Neural cell (in vitro differentiated cells): ENCODE measurements at regions not wholly inside any gene's neighbourhood (a gene's known extent, or its start where the extent isn't known, plus 50 kb on each side); places are given as distances from the start of the nearest gene placed in this dataset.

Source experiments
- H2AFZ ChIP-seq: fragments of 200-600, 300-800 bp; sonication (generic), shearing (Covaris generic); 2 replicates; pipeline ENCODE4 v1.6.0; 2014; ENCODE audit warnings: low read depth, mild to moderate bottlenecking, antibody characterized with exemption, low read length, moderate library complexity
- H3F3A ChIP-seq: fragments of 200-600 bp; shearing (Covaris generic); 2 replicates; pipeline ENCODE4 v1.6.1; 2016; ENCODE audit warnings: mild to moderate bottlenecking, moderate library complexity, mixed read lengths, antibody characterized with exemption, low read length; ENCODE audit not compliant: insufficient read depth, poor library complexity, severe bottlenecking
- H3K27ac ChIP-seq: fragments of 200-600, 300-800 bp; sonication (generic), shearing (Covaris generic); 2 replicates; pipeline ENCODE4 v1.5.1; 2014; ENCODE audit warnings: mild to moderate bottlenecking, low read length, moderate library complexity
- H3K27me3 ChIP-seq: fragments of 300-800, 200-600 bp; sonication (generic), shearing (Covaris generic); 2 replicates; pipeline ENCODE4 v1.6.0; 2014; ENCODE audit warnings: mild to moderate bottlenecking, low read depth, low read length, moderate library complexity; ENCODE audit not compliant: insufficient read depth
- H3K36me3 ChIP-seq: fragments of 300-800, 200-600 bp; sonication (generic), shearing (Covaris generic); 2 replicates; pipeline ENCODE4 v1.5.1; 2014; ENCODE audit warnings: mild to moderate bottlenecking, antibody characterized with exemption, low read length, moderate library complexity; ENCODE audit not compliant: insufficient read depth
- H3K4me2 ChIP-seq: fragments of 300-800, 200-600 bp; sonication (generic), shearing (Covaris generic); 2 replicates; pipeline ENCODE4 v1.6.0; 2014; ENCODE audit warnings: mild to moderate bottlenecking, low read length
- H3K4me3 ChIP-seq: fragments of 300-800, 200-600 bp; sonication (generic), shearing (Covaris generic); 2 replicates; pipeline ENCODE4 v1.5.1; 2014; ENCODE audit warnings: mild to moderate bottlenecking, low read length, moderate library complexity
- H3K79me2 ChIP-seq: fragments of 200-600 bp; shearing (Covaris generic); replicated peaks from 2 replicates; pipeline ENCODE4 v1.6.0; 2014; ENCODE audit warnings: mild to moderate bottlenecking, low read length, moderate library complexity; ENCODE audit not compliant: insufficient read depth
- H3K9ac ChIP-seq: fragments of 300-800, 200-600 bp; sonication (generic), shearing (Covaris generic); 2 replicates; pipeline ENCODE4 v1.6.1; 2016; ENCODE audit warnings: mild to moderate bottlenecking, low read length, mixed read lengths
- H3K9me2 ChIP-seq: fragments of 200-600 bp; shearing (Covaris generic); 2 replicates; pipeline ENCODE4 v1.6.1; 2016; ENCODE audit warnings: mild to moderate bottlenecking, low read length, mixed read lengths; ENCODE audit not compliant: insufficient read depth
- H3K9me3 ChIP-seq: fragments of 200-600, 300-800 bp; sonication (generic), shearing (Covaris generic); 2 replicates; pipeline ENCODE4 v1.6.1; 2016; ENCODE audit warnings: mild to moderate bottlenecking, mixed run types, low read length, moderate library complexity, mixed read lengths
- H4K20me1 ChIP-seq: fragments of 200-600 bp; shearing (Covaris generic); 2 replicates; pipeline ENCODE4 v1.6.1; 2016; ENCODE audit warnings: mild to moderate bottlenecking, mixed run types; ENCODE audit not compliant: insufficient read depth
- EP300 ChIP-seq: fragments of 450-650 bp; conservative IDR thresholded peaks from 2 replicates; pipeline ENCODE4 v1.6.1; 2014; ENCODE audit warnings: antibody characterized with exemption, mild to moderate bottlenecking, moderate library complexity; ENCODE audit not compliant: poor library complexity, severe bottlenecking
- EZH2 ChIP-seq: fragments of 200-600, 300-800 bp; shearing (Covaris generic), sonication (generic); IDR thresholded peaks from 2 replicates; pipeline ENCODE4 v1.6.1; 2014; ENCODE audit warnings: antibody characterized with exemption, low read length, borderline replicate concordance, mild to moderate bottlenecking; ENCODE audit not compliant: insufficient read depth, poor library complexity, severe bottlenecking
- MXI1 ChIP-seq: fragments of 450-650 bp; conservative IDR thresholded peaks from 2 replicates; pipeline ENCODE4 v1.6.1; 2014; ENCODE audit warnings: antibody characterized with exemption, mild to moderate bottlenecking; ENCODE audit not compliant: poor library complexity, severe bottlenecking
- POLR2AphosphoS5 ChIP-seq: IDR thresholded peaks from 2 replicates; pipeline ENCODE4 v1.6.1; 2012
- RAD21 ChIP-seq: fragments of 450-650 bp; conservative IDR thresholded peaks from 2 replicates; pipeline ENCODE4 v1.6.1; 2014; ENCODE audit warnings: antibody characterized with exemption, mild to moderate bottlenecking, moderate library complexity
- SMC3 ChIP-seq: fragments of 450-650 bp; conservative IDR thresholded peaks from 2 replicates; pipeline ENCODE4 v1.6.1; 2014; ENCODE audit warnings: antibody characterized with exemption, mild to moderate bottlenecking, moderate library complexity; ENCODE audit not compliant: poor library complexity
- TAF1 ChIP-seq: IDR thresholded peaks from 2 replicates; pipeline ENCODE4 v1.6.1; 2012; ENCODE audit warnings: low read depth
- TF ChIP-seq, protein P1 (sequence below): IDR thresholded peaks from 2 replicates; pipeline ENCODE4 v1.6.1; 2012; ENCODE audit warnings: borderline replicate concordance
- TF ChIP-seq, protein P2 (sequence below): fragments of 450-650 bp; IDR thresholded peaks from 2 replicates; pipeline ENCODE4 v1.5.1; 2014; ENCODE audit warnings: antibody characterized with exemption, mild to moderate bottlenecking, moderate library complexity; ENCODE audit not compliant: poor library complexity, severe bottlenecking

DNA sequence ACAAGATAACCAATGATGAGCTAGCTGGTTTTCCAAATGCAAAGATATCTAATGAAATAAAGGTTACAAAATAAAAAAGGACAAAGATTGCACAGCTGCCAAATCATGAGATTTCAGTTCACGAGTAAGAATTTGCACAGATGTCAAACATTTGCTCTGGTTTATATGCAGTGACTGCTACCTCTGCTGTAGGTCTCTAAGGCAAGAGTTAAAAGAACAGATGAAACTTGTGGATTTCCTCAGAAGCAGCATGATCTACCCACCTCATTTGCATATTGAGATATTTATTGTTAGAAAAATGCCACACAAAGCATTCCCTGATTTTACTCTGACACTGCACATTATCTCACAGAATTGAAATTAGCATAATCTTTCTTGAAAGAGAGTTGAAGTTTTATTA lies 763.2 kb upstream of the ZEB2 start:
- H2AFZ ChIP-seq = no peak overlapping the region
- no peaks in the 10 kb centered on the region for H4K20me1 ChIP-seq
- no peaks in the 10 kb centered on the region for H3K27me3 ChIP-seq
- no peaks in the 10 kb centered on the region for H3K79me2 ChIP-seq
- no peak overlapping the region for H3K27ac ChIP-seq
- no peaks in the 10 kb centered on the region for H3K36me3 ChIP-seq
- H3F3A ChIP-seq = peaks cover 3% of the 10 kb centered on the region
- H3K9ac ChIP-seq = no peak overlapping the region
- no peaks in the 10 kb centered on the region for H3K9me2 ChIP-seq
- TF ChIP-seq EP300 (no peak), TAF1 (no peak), SMC3 (no peak), MXI1 (no peak), EZH2 (no peak), RAD21 (no peak)
- TF ChIP-seq, protein P1, sequence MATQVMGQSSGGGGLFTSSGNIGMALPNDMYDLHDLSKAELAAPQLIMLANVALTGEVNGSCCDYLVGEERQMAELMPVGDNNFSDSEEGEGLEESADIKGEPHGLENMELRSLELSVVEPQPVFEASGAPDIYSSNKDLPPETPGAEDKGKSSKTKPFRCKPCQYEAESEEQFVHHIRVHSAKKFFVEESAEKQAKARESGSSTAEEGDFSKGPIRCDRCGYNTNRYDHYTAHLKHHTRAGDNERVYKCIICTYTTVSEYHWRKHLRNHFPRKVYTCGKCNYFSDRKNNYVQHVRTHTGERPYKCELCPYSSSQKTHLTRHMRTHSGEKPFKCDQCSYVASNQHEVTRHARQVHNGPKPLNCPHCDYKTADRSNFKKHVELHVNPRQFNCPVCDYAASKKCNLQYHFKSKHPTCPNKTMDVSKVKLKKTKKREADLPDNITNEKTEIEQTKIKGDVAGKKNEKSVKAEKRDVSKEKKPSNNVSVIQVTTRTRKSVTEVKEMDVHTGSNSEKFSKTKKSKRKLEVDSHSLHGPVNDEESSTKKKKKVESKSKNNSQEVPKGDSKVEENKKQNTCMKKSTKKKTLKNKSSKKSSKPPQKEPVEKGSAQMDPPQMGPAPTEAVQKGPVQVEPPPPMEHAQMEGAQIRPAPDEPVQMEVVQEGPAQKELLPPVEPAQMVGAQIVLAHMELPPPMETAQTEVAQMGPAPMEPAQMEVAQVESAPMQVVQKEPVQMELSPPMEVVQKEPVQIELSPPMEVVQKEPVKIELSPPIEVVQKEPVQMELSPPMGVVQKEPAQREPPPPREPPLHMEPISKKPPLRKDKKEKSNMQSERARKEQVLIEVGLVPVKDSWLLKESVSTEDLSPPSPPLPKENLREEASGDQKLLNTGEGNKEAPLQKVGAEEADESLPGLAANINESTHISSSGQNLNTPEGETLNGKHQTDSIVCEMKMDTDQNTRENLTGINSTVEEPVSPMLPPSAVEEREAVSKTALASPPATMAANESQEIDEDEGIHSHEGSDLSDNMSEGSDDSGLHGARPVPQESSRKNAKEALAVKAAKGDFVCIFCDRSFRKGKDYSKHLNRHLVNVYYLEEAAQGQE = no peak
- TF ChIP-seq, protein P2, sequence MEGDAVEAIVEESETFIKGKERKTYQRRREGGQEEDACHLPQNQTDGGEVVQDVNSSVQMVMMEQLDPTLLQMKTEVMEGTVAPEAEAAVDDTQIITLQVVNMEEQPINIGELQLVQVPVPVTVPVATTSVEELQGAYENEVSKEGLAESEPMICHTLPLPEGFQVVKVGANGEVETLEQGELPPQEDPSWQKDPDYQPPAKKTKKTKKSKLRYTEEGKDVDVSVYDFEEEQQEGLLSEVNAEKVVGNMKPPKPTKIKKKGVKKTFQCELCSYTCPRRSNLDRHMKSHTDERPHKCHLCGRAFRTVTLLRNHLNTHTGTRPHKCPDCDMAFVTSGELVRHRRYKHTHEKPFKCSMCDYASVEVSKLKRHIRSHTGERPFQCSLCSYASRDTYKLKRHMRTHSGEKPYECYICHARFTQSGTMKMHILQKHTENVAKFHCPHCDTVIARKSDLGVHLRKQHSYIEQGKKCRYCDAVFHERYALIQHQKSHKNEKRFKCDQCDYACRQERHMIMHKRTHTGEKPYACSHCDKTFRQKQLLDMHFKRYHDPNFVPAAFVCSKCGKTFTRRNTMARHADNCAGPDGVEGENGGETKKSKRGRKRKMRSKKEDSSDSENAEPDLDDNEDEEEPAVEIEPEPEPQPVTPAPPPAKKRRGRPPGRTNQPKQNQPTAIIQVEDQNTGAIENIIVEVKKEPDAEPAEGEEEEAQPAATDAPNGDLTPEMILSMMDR = no peak
- no peak overlapping the region for H3K4me3 ChIP-seq
- no peak overlapping the region for H3K4me2 ChIP-seq
- H3K9me3 ChIP-seq = no peaks in the 10 kb centered on the region

DNA sequence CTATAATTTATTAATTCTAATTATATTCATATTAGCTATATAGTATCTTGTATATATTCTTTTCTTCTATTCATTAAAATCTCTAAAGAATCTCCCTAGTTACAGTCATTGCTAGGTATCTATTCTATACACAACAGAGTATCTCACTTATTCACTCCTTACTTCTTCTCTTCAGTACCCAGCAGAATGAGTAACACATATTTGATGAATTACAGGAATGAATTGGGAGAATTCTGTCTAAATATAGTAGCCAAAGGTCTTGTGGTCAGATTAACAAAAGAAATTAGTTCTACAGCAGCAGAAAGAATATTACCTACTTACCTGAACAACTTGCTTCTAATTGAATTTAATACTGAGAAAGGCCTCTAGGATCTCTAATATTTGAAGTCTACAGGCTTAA lies 758.0 kb upstream of the ZEB2 start:
- H3K79me2 ChIP-seq = no peaks in the 10 kb centered on the region

More for the DNA sequence above, 758.0 kb upstream of the ZEB2 start:
- H3K9ac ChIP-seq = no peak overlapping the region
- no peaks in the 10 kb centered on the region for H3F3A ChIP-seq
- H3K4me3 ChIP-seq = no peak overlapping the region
- no peak overlapping the region for H3K4me2 ChIP-seq
- TF ChIP-seq, protein P1 = no peak
- TF ChIP-seq, protein P2 = no peak
- TF ChIP-seq MXI1 (no peak), TAF1 (no peak), EP300 (no peak), SMC3 (no peak), RAD21 (no peak), EZH2 (no peak), POLR2AphosphoS5 (no peak)
- H3K36me3 ChIP-seq = no peaks in the 10 kb centered on the region
- no peaks in the 10 kb centered on the region for H3K9me3 ChIP-seq
- no peaks in the 10 kb centered on the region for H4K20me1 ChIP-seq
- H3K9me2 ChIP-seq = no peaks in the 10 kb centered on the region
- no peak overlapping the region for H2AFZ ChIP-seq
- H3K27ac ChIP-seq = no peak overlapping the region
- H3K27me3 ChIP-seq = no peaks in the 10 kb centered on the region
